Cardiac muscle cell (in vitro differentiated cells and primary cell): ENCODE measurements at regions not wholly inside any gene's neighbourhood (a gene's known extent, or its start where the extent isn't known, plus 50 kb on each side); places are given as distances from the start of the nearest gene placed in this dataset.
A peak's percentile ranks its signal among the peaks of the same experiment; 100 is the strongest.

Experiments used
- DNase-seq, 2 donors: peaks; one replicate each; pipeline versions ENCODE4 v3.0.0 to v3.0.0-alpha.2; 2010 to 2017; ENCODE audit warnings: low read depth in 1 of 2, low spot score in 1 of 2
- H3K27ac ChIP-seq: fragments of 200-600 bp; sonication (generic); 2 replicates; pipeline ENCODE4 v1.5.1; 2016
- H3K27me3 ChIP-seq: fragments of 200-600 bp; sonication (generic); 2 replicates; pipeline ENCODE4 v1.6.0; 2016; ENCODE audit warnings: control low read depth
- H3K36me3 ChIP-seq: fragments of 200-600 bp; sonication (generic); 2 replicates; pipeline ENCODE4 v1.5.1; 2016; ENCODE audit warnings: control low read depth
- H3K4me1 ChIP-seq: fragments of 200-600 bp; sonication (generic); 2 replicates; pipeline ENCODE4 v1.8.1; 2017; ENCODE audit warnings: low read depth, mild to moderate bottlenecking, mixed run types
- H3K4me3 ChIP-seq: fragments of 200-600 bp; sonication (generic); 2 replicates; pipeline ENCODE4 v1.5.1; 2016; ENCODE audit warnings: mild to moderate bottlenecking
- H3K9me3 ChIP-seq: fragments of 200-600 bp; sonication (generic); 2 replicates; pipeline ENCODE4 v1.5.1; 2017; ENCODE audit warnings: low read depth, mild to moderate bottlenecking, control low read depth
- TF ChIP-seq, protein P1 (sequence below): IDR thresholded peaks from 2 replicates; pipeline ENCODE4 v1.5.1; 2012; ENCODE audit warnings: low read depth, mild to moderate bottlenecking, low read length

DNA sequence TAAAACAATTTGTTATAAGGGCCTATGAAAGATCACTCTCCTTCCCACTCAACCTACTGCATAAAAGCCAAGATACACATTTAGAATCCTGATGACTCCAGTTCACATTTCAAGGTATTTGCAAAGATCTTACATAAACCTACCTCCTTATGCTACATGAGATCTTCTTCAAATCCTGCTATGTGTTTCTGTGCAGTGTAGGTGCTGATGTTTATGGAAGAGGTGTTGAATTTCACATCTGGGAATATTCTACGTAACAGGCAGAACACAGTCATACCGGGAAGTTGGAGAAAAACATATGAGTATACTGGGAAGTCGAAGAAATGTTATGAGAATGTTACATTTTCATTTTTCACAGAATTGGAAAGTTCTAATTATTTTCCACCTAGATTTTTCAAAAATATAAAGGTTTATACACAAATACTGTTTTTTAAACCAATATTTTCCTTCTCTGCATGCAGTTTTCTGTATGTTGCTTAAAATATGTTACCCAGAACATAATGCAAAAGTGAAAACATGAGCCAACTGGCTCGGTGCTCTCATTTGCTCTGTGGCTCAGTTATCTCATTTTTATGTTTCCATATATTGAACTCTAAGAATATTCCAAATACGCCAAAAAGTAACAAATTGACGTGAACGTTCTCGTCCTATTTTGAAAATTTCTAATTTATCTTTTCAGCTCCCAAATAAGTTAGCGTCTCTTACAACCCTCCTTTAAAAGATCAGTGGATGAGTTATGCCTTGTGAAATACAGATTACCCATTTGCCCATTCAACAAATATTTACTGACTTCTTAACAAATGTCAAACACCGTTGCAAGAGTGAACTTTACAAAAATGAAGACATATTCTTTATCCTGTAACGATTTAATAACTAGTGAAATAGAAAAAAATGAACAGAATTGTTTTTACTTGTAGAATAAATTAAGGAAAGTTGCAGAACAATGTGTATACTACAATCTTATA, 899.3 kb downstream of the STIM2 start:
- no peak overlapping the region for H3K27ac ChIP-seq
- no peaks in the 10 kb centered on the region for H3K9me3 ChIP-seq
- TF ChIP-seq, protein P1, sequence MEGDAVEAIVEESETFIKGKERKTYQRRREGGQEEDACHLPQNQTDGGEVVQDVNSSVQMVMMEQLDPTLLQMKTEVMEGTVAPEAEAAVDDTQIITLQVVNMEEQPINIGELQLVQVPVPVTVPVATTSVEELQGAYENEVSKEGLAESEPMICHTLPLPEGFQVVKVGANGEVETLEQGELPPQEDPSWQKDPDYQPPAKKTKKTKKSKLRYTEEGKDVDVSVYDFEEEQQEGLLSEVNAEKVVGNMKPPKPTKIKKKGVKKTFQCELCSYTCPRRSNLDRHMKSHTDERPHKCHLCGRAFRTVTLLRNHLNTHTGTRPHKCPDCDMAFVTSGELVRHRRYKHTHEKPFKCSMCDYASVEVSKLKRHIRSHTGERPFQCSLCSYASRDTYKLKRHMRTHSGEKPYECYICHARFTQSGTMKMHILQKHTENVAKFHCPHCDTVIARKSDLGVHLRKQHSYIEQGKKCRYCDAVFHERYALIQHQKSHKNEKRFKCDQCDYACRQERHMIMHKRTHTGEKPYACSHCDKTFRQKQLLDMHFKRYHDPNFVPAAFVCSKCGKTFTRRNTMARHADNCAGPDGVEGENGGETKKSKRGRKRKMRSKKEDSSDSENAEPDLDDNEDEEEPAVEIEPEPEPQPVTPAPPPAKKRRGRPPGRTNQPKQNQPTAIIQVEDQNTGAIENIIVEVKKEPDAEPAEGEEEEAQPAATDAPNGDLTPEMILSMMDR, result no peak
- H3K4me3 ChIP-seq, result no peak overlapping the region
- DNase-seq, result peak in 1 of 2 donors; percentile 0
- no peaks in the 10 kb centered on the region for H3K36me3 ChIP-seq
- no peaks in the 10 kb centered on the region for H3K27me3 ChIP-seq
- H3K4me1 ChIP-seq, result no peaks in the 10 kb centered on the region

DNA sequence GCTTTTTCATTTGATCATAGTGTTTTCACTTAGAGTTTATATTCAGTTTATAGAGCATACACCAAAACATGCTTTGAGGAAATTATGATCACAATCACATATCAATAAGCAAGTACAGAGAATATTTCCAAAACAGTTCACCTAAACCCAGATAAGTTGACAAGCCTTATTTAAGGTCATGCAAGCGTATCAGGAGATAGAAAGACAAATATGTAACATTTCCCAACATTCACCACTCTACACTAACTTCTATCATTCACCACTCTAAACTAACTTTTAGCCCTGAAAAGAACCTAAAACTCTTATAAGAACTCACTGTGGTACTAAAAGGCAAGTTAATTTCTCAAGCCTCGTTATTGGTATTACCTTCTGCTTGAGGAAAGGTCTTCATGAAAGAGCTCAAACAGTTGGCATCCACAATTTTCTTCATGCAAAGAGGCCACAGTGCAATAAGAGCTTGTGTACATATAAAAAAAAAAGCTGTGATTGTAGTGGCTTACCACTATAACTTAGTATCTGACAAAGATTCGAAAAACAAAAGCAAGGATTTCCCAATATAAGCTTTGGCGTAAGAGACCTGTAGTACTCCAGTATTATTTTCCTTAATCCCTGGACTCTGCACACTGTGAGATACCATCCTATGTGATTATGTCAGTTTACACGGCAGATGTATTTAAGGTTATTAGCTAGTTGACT, 903.3 kb downstream of the STIM2 start:
- Histone ChIP-seq H3K4me3 (no peak overlapping the region), H3K36me3 (no peaks in the 10 kb centered on the region), H3K27me3 (no peaks in the 10 kb centered on the region), H3K9me3 (no peaks in the 10 kb centered on the region), H3K4me1 (no peaks in the 10 kb centered on the region), H3K27ac (no peak overlapping the region)
- TF ChIP-seq, protein P1, result no peak
- no peak for DNase-seq

DNA sequence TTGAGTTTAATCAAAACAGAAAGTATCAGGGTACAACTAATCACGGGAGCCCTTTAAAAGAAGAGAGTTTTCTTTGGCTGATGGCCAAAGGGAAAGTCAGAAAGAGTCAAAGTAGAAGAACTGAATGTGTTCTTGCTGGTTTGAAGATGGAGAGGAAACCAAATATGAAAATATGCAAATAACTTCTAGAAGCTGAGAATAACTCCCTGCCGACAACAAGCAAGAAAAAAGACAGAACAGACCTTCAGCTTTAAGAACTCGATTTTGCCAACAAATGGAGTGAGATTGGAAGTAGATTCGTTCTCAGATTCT, 903.8 kb downstream of the STIM2 start:
- H3K36me3 ChIP-seq, result no peaks in the 10 kb centered on the region
- H3K27me3 ChIP-seq, result no peaks in the 10 kb centered on the region
- no peak for DNase-seq
- H3K27ac ChIP-seq, result no peak overlapping the region
- TF ChIP-seq, protein P1, result no peak
- H3K9me3 ChIP-seq, result no peaks in the 10 kb centered on the region
- no peak overlapping the region for H3K4me3 ChIP-seq
- H3K4me1 ChIP-seq, result no peaks in the 10 kb centered on the region

DNA sequence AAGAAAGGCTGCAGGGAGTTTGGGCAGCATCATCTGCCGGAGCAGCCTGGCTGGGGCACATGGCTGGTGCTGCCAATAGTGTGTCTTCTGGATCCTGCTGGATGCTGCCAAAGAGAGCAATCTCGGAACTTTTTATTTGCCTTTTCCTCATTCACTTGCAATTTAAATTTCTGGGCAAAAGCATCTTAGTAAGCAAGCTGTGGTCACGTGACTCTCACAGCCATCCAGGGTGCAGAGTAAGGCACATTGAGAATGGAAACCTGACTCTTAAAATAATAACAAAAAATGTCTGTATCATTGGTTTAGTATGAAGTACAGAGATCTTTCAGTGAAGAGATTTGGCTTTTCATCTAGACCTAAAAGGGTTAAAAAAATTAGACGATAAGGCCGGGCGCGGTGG, 910.3 kb downstream of the STIM2 start:
- Histone ChIP-seq H3K4me3 (no peak overlapping the region), H3K9me3 (no peaks in the 10 kb centered on the region), H3K4me1 (no peaks in the 10 kb centered on the region), H3K27me3 (no peaks in the 10 kb centered on the region), H3K27ac (no peak overlapping the region), H3K36me3 (no peaks in the 10 kb centered on the region)
- TF ChIP-seq, protein P1, result no peak
- no peak for DNase-seq

DNA sequence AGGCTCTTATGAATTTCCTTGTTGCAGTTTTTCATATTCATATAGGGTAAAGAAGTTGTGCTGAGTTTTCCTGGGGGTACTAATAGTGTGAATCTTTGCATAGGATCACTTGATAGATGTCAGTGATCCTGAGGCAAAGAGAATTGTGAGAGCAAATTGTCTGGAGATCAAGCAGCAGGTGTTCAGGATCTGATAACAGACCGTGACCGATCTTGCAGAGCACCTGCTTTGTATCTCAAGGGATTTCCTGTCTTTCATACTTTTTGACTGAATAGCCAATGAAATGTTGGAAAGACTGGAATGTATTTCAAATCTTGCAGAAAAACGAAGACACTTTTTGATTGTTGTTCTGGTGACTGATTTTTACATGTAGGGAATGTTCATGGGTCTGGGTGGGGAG, 914.5 kb downstream of the STIM2 start:
- no peaks in the 10 kb centered on the region for H3K27me3 ChIP-seq
- DNase-seq, result no peak

More for the DNA sequence above, 914.5 kb downstream of the STIM2 start:
- Histone ChIP-seq H3K4me1 (no peaks in the 10 kb centered on the region), H3K27ac (no peak overlapping the region), H3K4me3 (no peak overlapping the region), H3K36me3 (no peaks in the 10 kb centered on the region), H3K9me3 (no peaks in the 10 kb centered on the region)
- TF ChIP-seq, protein P1, result no peak
